ENCODE measurements at regions not wholly inside any gene's neighbourhood (a gene's known extent, or its start where the extent isn't known, plus 50 kb on each side); places are given as distances from the start of the nearest gene placed in this dataset.

- CTCF ChIA-PET = no interaction called here
- H3K27ac ChIP-seq = no peak overlapping the region
- POLR2A ChIA-PET (ENCODE audit: low non-redundant PET) = no interaction called here
- DNase-seq (ENCODE audit: low spot score) = no peak
- no peak for TF ChIP-seq CTCF (conservative IDR thresholded peaks at IDR 0.05; ENCODE audit: low read depth)
These were observed 126.6 kb upstream of the KCNJ16 start for GRCh38 chr17:69948406-69948805.

- no peak for DNase-seq (ENCODE audit: low spot score)
- TF ChIP-seq CTCF (conservative IDR thresholded peaks at IDR 0.05; ENCODE audit: low read depth) = no peak
- CTCF ChIA-PET = interaction anchor here (0.6 kb wide), 1 partner anchor 111 kb away, joined by 3 read pairs; no protein-coding TSS in a partner anchor
- POLR2A ChIA-PET (ENCODE audit: low non-redundant PET) = no interaction called here
- H3K27ac ChIP-seq = no peak overlapping the region
These were observed 125.5 kb upstream of the KCNJ16 start for GRCh38 chr17:69949496-69949895.

GRCh38 chr17:69949973-69950695, 124.9 kb upstream of the KCNJ16 start:
- ChIA-PET POLR2A (ENCODE audit: low non-redundant PET) (no interaction called here), CTCF (no interaction called here)
- DNase-seq (ENCODE audit: low spot score) = no peak
- no peak for TF ChIP-seq CTCF (conservative IDR thresholded peaks at IDR 0.05; ENCODE audit: low read depth)
- H3K27ac ChIP-seq = no peak overlapping the region

- TF ChIP-seq CTCF (conservative IDR thresholded peaks at IDR 0.05; ENCODE audit: low read depth) = no peak
- POLR2A ChIA-PET (ENCODE audit: low non-redundant PET) = no interaction called here
- CTCF ChIA-PET = no interaction called here
- H3K27ac ChIP-seq = no peak overlapping the region
- no peak for DNase-seq (ENCODE audit: low spot score)
These were observed 124.2 kb upstream of the KCNJ16 start for GRCh38 chr17:69950701-69951418.

GRCh38 chr17:69954241-69954925, 120.6 kb upstream of the KCNJ16 start:
- ChIA-PET CTCF (no interaction called here), POLR2A (ENCODE audit: low non-redundant PET) (no interaction called here)
- TF ChIP-seq CTCF (conservative IDR thresholded peaks at IDR 0.05; ENCODE audit: low read depth) = no peak
- H3K27ac ChIP-seq = no peak overlapping the region
- no peak for DNase-seq (ENCODE audit: low spot score)

- DNase-seq (ENCODE audit: low spot score) = no peak
- CTCF ChIA-PET = no interaction called here
- H3K27ac ChIP-seq = no peak overlapping the region
- POLR2A ChIA-PET (ENCODE audit: low non-redundant PET) = no interaction called here
- no peak for TF ChIP-seq CTCF (conservative IDR thresholded peaks at IDR 0.05; ENCODE audit: low read depth)
These were observed 117.0 kb upstream of the KCNJ16 start for GRCh38 chr17:69958063-69958462.

Data from RWPE1 (cell line).